ENCODE measurements at regions not wholly inside any gene's neighbourhood (a gene's known extent, or its start where the extent isn't known, plus 50 kb on each side); places are given as distances from the start of the nearest gene placed in this dataset.

DNA sequence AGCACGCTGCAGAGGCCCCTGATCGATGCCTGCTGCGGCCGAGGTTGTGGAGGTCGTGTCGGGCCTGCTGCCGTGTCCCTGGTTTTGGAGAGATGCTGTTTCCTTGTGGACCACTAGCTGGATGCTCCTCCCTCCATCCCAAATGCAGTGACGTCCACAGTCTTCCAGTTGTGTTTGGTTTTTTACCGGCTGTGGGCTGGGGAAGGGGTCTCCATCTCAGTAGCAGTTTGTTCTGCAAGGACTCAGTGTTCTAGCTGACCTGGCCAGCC is 143.0 kb upstream of the SHH start:
- Histone ChIP-seq H3K27ac (no peak overlapping the region), H3K9me3 (no peaks in the 10 kb centered on the region), H3K4me1 (peaks cover 0 to 16% (median 4%) of the 10 kb centered on the region in 3 donors), H3K27me3 (peaks cover 0 to 28% (median 0%) of the 10 kb centered on the region in 4 donors), H3K4me3 (no peak overlapping the region), H3K36me3 (no peaks in the 10 kb centered on the region)
- DNase-seq, result no peak
- intact Hi-C loops (cut with DNase I), result no loop called here
- WGBS, 2 donors, result 80 to 100% methylated on average over 1 to 2 of the region's 9 CpGs
- TF ChIP-seq CTCF (IDR thresholded peaks at IDR 0.05), result no peak
- no peak for TF ChIP-seq POLR2A (IDR thresholded peaks at IDR 0.05)

DNA sequence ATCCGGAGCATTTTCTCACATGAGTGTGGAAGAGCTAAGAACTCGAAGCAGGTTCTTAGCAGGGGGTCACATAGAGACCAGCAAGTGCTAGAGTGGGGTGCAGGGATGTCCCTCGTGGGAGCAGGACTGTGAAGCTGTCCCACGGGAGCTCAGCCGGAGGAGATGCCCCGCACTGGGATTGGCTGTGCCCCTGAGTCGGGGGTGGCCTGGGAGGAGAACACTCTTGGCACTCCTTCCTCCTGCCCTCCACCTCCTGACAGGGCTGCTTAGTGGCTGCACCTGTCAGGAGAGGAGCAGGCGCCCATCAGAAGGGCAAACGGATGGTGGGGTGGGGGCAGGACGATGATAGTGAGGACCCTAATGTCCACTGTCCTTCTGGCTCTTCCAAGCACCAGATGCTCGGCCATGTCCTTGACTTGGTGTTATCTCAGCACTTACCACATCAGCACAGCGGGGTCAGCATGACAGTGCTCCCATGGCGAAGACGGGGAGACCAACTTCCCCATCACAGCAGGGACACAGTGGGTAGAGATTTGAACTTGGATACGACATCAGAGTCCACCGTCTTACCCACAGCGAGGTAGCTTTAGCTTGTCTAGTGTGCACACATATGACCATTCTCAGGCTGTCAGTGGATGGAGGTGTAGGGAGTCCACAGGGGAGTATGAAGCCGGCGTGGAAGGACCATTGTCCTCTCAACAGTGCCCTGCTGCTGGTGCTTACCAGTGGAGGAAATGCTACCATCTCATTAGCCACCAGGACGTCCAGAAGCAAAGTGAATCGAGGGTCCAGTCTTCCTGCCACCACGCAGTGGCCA is 142.5 kb upstream of the SHH start:
- Histone ChIP-seq H3K9me3 (no peaks in the 10 kb centered on the region), H3K36me3 (no peaks in the 10 kb centered on the region), H3K4me1 (peaks cover 0 to 16% (median 4%) of the 10 kb centered on the region in 3 donors), H3K27me3 (peaks cover 0 to 27% (median 0%) of the 10 kb centered on the region in 4 donors), H3K27ac (no peak overlapping the region), H3K4me3 (no peak overlapping the region)
- no peak for DNase-seq
- TF ChIP-seq CTCF (IDR thresholded peaks at IDR 0.05), result no peak
- TF ChIP-seq POLR2A (IDR thresholded peaks at IDR 0.05), result no peak
- intact Hi-C loops (cut with DNase I), result no loop called here
- 87 to 89% methylated on average over 10 to 14 of the region's 22 CpGs for WGBS, 2 donors

GRCh38 chr7:155953781-155954549 is 141.7 kb upstream of the SHH start:
- Histone ChIP-seq H3K27ac (no peak overlapping the region), H3K27me3 (peaks cover 0 to 30% (median 0%) of the 10 kb centered on the region in 4 donors), H3K4me3 (no peak overlapping the region), H3K36me3 (no peaks in the 10 kb centered on the region), H3K9me3 (no peaks in the 10 kb centered on the region), H3K4me1 (peaks cover 0 to 16% (median 4%) of the 10 kb centered on the region in 3 donors)
- WGBS, 2 donors, result 58 to 91% methylated on average over 2 to 9 of the region's 19 CpGs
- TF ChIP-seq POLR2A (IDR thresholded peaks at IDR 0.05) (no peak), CTCF (IDR thresholded peaks at IDR 0.05) (peak in 1 of 6 experiments; percentile 37)
- intact Hi-C loops (cut with DNase I), result no loop called here
- DNase-seq, result no peak

GRCh38 chr7:155953501-155953778 is 141.2 kb upstream of the SHH start:
- H3K4me3 ChIP-seq, result no peak overlapping the region
- no peak for DNase-seq
- peaks cover 0 to 16% (median 4%) of the 10 kb centered on the region in 3 donors for H3K4me1 ChIP-seq
- TF ChIP-seq CTCF (IDR thresholded peaks at IDR 0.05) (no peak), POLR2A (IDR thresholded peaks at IDR 0.05) (no peak)
- no peaks in the 10 kb centered on the region for H3K9me3 ChIP-seq
- no peaks in the 10 kb centered on the region for H3K36me3 ChIP-seq
- intact Hi-C loops (cut with DNase I), result no loop called here
- WGBS, 2 donors, result 78 to 85% methylated on average over 5 of the region's 5 CpGs
- H3K27me3 ChIP-seq, result peaks cover 0 to 35% (median 0%) of the 10 kb centered on the region in 4 donors
- no peak overlapping the region for H3K27ac ChIP-seq

DNA sequence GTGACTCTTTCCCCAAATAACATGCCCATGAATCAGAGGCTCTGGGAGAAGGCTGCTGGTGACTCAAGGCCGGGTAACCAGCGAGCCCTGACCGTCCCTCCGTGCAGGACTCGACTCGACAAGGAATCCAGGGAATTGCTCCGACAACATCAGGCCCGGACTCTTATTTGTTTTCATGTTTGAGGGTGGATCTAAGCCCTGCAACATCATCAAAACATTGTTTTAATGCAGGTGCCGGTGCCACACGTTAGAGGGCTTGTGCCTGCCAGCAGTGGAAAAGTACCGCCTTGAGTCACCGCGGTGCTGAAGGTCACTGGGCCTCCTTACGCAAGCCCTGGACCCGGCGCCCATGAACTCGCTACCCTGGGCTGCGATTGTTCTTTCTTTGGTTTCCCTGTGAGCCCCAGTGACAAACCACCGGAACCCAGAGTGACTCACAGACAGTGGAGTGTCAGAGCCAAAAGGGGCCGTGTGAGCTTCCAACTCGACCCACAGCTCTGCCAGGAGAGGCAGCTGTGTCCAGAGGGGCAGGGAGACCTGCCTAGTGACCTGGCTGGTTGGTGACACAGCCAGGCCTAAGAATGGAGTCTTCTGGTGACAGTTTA is 139.4 kb upstream of the SHH start:
- peaks cover 0 to 16% (median 4%) of the 10 kb centered on the region in 3 donors for H3K4me1 ChIP-seq
- TF ChIP-seq POLR2A (IDR thresholded peaks at IDR 0.05), result no peak
- TF ChIP-seq CTCF (IDR thresholded peaks at IDR 0.05), result no peak
- H3K4me3 ChIP-seq, result no peak overlapping the region
- no peaks in the 10 kb centered on the region for H3K36me3 ChIP-seq
- DNase-seq, result no peak
- peak overlapping the region in 2 of 4 donors; percentile 57 to 58 for H3K27ac ChIP-seq
- intact Hi-C loops (cut with DNase I), result no loop called here
- WGBS, 2 donors, result 17 to 20% methylated on average over 8 to 10 of the region's 21 CpGs
- no peaks in the 10 kb centered on the region for H3K9me3 ChIP-seq
- H3K27me3 ChIP-seq, result peaks cover 0 to 40% (median 0%) of the 10 kb centered on the region in 4 donors

All from esophagus squamous epithelium (tissue), 5 donors.